RWPE1 (cell line): ENCODE measurements at regions not wholly inside any gene's neighbourhood (a gene's known extent, or its start where the extent isn't known, plus 50 kb on each side); places are given as distances from the start of the nearest gene placed in this dataset.

Source experiments
- CTCF ChIA-PET: fragments of 350-600 bp; sonication (Branson Sonifier 250); formaldehyde crosslinking; extraction: SDS; loops from one replicate; lab custom pipeline; 2021; lab: Yijun Ruan, JAX
- POLR2A ChIA-PET: fragments of 400-600 bp; formaldehyde crosslinking; extraction: SDS; loops from one replicate; lab custom pipeline; 2020; ENCODE audit warnings: antibody characterized with exemption; ENCODE audit not compliant: low non-redundant PET; lab: Yijun Ruan, JAX
- DNase-seq: peaks from one replicate; pipeline ENCODE4 v3.0.0; 2012; ENCODE audit warnings: low spot score
- H3K27ac ChIP-seq: fragments of 450-650 bp; 2 replicates; pipeline ENCODE4 v1.5.1; 2017
- CTCF ChIP-seq: fragments of 450-650 bp; conservative IDR thresholded peaks from 2 replicates; pipeline ENCODE4 v1.5.1; 2017; ENCODE audit warnings: low read depth, mild to moderate bottlenecking

DNA sequence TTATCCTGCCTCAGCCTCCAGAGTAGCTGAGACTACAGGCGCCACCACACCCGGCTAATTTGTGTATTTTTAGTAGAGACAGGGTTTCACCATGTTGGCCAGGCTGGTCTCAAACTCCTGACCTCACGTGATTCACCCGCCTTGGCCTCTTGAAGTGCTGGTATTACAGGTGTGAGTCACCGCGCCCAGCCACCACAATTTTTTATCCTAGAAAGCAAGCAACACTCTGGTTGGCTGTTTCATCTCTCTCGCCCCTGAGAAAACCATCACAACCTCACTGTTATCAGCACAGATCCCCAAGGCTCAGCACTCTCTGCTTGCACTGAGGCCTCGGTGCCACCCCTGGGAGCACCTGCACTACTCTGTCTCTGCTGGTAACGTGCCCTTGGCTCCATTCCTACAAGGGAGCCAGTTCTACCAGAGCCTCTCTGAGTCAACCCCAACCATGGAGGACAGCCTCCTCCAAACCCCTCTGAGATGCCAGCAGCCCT is 134.8 kb upstream of the AGAP1 start:
- no peak for DNase-seq
- ChIA-PET CTCF (no interaction called here), POLR2A (no interaction called here)
- H3K27ac ChIP-seq, result no peak overlapping the region
- no peak for TF ChIP-seq CTCF

GRCh38 chr2:235360446-235360845 is 133.4 kb upstream of the AGAP1 start:
- CTCF ChIA-PET, result no interaction called here
- H3K27ac ChIP-seq, result no peak overlapping the region
- POLR2A ChIA-PET, result no interaction called here
- DNase-seq, result no peak
- no peak for TF ChIP-seq CTCF

GRCh38 chr2:235365743-235366142 is 128.1 kb upstream of the AGAP1 start:
- POLR2A ChIA-PET, result no interaction called here
- CTCF ChIA-PET, result interaction anchor here (0.6 kb wide), 1 partner anchor 72 kb away, joined by 3 read pairs; no protein-coding TSS in a partner anchor
- DNase-seq, result no peak
- H3K27ac ChIP-seq, result no peak overlapping the region
- no peak for TF ChIP-seq CTCF

GRCh38 chr2:235366390-235366789 is 127.5 kb upstream of the AGAP1 start:
- ChIA-PET CTCF (interaction anchor here (0.6 kb wide), 1 partner anchor 72 kb away, joined by 3 read pairs; no protein-coding TSS in a partner anchor), POLR2A (no interaction called here)
- DNase-seq, result no peak
- TF ChIP-seq CTCF, result no peak
- H3K27ac ChIP-seq, result no peak overlapping the region

GRCh38 chr2:235366807-235367206 is 127.0 kb upstream of the AGAP1 start:
- no peak for TF ChIP-seq CTCF
- ChIA-PET CTCF (no interaction called here), POLR2A (interaction anchor here (0.7 kb wide), 1 partner anchor 60 kb away, joined by 4 read pairs; no protein-coding TSS in a partner anchor)
- no peak overlapping the region for H3K27ac ChIP-seq
- no peak for DNase-seq

- H3K27ac ChIP-seq, result no peak overlapping the region
- no peak for DNase-seq
- no peak for TF ChIP-seq CTCF
- CTCF ChIA-PET, result no interaction called here
- POLR2A ChIA-PET, result no interaction called here
Measured at GRCh38 chr2:235371018-235371417, 122.8 kb upstream of the AGAP1 start.
